ENCODE measurements at regions not wholly inside any gene's neighbourhood (a gene's known extent, or its start where the extent isn't known, plus 50 kb on each side); places are given as distances from the start of the nearest gene placed in this dataset.

DNA sequence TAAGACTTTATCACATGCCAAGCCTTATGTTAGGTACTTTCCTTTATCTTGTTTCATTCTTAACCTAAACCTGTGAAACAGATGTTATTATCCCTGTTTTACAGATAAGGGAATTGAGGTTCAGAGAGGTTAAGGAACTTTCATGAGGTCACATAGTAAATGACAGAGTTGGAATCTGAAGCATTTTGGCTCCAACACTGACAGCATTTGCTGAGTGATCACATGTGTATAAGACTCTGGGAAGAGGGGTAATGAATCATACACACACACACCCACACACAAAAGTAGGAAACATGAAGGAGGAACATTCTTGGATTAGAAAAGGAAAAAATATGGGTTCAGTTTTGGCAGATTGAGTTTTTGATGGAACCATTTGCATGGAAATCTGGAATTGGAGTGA is 212.5 kb downstream of the GJA1 start:
- TF ChIP-seq, protein P1, sequence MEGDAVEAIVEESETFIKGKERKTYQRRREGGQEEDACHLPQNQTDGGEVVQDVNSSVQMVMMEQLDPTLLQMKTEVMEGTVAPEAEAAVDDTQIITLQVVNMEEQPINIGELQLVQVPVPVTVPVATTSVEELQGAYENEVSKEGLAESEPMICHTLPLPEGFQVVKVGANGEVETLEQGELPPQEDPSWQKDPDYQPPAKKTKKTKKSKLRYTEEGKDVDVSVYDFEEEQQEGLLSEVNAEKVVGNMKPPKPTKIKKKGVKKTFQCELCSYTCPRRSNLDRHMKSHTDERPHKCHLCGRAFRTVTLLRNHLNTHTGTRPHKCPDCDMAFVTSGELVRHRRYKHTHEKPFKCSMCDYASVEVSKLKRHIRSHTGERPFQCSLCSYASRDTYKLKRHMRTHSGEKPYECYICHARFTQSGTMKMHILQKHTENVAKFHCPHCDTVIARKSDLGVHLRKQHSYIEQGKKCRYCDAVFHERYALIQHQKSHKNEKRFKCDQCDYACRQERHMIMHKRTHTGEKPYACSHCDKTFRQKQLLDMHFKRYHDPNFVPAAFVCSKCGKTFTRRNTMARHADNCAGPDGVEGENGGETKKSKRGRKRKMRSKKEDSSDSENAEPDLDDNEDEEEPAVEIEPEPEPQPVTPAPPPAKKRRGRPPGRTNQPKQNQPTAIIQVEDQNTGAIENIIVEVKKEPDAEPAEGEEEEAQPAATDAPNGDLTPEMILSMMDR (IDR thresholded peaks at IDR 0.05; ENCODE audit: low read depth, low read length, missing input control): no peak
- TF ChIP-seq TAF1 (conservative IDR thresholded peaks at IDR 0.05): no peak

All from liver (tissue), 3 donors.